ENCODE measurements at regions not wholly inside any gene's neighbourhood (a gene's known extent, or its start where the extent isn't known, plus 50 kb on each side); places are given as distances from the start of the nearest gene placed in this dataset.
"Not testable (repeated sequence)": the region's sequence is repeated elsewhere in the genome, so short reads cannot be mapped to it uniquely, and the experiment has no call there.

- H3K4me3 ChIP-seq: no peak overlapping the region
- H3K4me2 ChIP-seq: no peak overlapping the region
- H3K27me3 ChIP-seq: peaks cover 84% of the 10 kb centered on the region
- peaks cover 18% of the 10 kb centered on the region for H3K4me1 ChIP-seq
- no peak for TF ChIP-seq Cebpa-rat (IDR thresholded peaks at IDR 0.05)
- no peaks in the 10 kb centered on the region for H3K36me3 ChIP-seq
- H3K9me3 ChIP-seq: peaks cover 10% of the 10 kb centered on the region
- H4K20me1 ChIP-seq: no peaks in the 10 kb centered on the region
- no peak overlapping the region for H3K27ac ChIP-seq
- no peak overlapping the region for H3K9ac ChIP-seq
These were observed 102.2 kb upstream of the EGFL6 start for GRCh38 chrX:13467243-13467642.

GRCh38 chrX:13464599-13465275 is 104.7 kb upstream of the EGFL6 start:
- H3K27ac ChIP-seq: no peak overlapping the region

DNA sequence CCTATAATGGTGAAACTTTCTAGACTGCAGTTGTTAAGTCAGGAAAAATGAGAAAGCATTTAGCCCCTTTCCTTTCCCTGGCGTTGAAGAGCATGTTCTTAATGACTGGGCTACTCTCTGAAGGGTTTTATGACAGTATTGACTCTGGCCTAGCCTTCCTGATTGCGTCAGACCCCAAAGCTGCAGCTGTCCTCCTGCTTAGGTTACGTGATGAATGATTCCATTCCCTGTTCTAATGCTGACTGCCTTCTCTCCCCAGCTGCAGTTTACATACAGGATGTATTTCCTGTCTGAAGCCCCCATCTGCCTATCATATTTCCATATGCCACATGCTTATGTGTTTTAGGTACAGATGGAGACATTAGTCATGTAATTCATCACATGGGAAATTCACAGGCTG is 105.8 kb upstream of the EGFL6 start:
- no peaks in the 10 kb centered on the region for H4K20me1 ChIP-seq
- H3K27ac ChIP-seq: no peak overlapping the region
- no peaks in the 10 kb centered on the region for H3K4me1 ChIP-seq
- TF ChIP-seq Cebpa-rat (IDR thresholded peaks at IDR 0.05): 0 out of 2 replicates have a peak, but pooled peaks have one; percentile 7
- H3K4me2 ChIP-seq: no peak overlapping the region
- no peak overlapping the region for H3K9ac ChIP-seq
- H3K9me3 ChIP-seq: peaks cover 10% of the 10 kb centered on the region
- H3K4me3 ChIP-seq: no peak overlapping the region
- H3K27me3 ChIP-seq: peaks cover 93% of the 10 kb centered on the region
- no peaks in the 10 kb centered on the region for H3K36me3 ChIP-seq

More at GRCh38 chrX:13464599-13465275, 104.7 kb upstream of the EGFL6 start:
- no peak overlapping the region for H3K4me3 ChIP-seq
- no peaks in the 10 kb centered on the region for H4K20me1 ChIP-seq
- H3K9ac ChIP-seq: no peak overlapping the region
- H3K4me1 ChIP-seq: no peaks in the 10 kb centered on the region
- peaks cover 10% of the 10 kb centered on the region for H3K9me3 ChIP-seq
- no peak overlapping the region for H3K4me2 ChIP-seq
- no peak for TF ChIP-seq Cebpa-rat (IDR thresholded peaks at IDR 0.05)
- H3K36me3 ChIP-seq: no peaks in the 10 kb centered on the region
- H3K27me3 ChIP-seq: peaks cover 90% of the 10 kb centered on the region

DNA sequence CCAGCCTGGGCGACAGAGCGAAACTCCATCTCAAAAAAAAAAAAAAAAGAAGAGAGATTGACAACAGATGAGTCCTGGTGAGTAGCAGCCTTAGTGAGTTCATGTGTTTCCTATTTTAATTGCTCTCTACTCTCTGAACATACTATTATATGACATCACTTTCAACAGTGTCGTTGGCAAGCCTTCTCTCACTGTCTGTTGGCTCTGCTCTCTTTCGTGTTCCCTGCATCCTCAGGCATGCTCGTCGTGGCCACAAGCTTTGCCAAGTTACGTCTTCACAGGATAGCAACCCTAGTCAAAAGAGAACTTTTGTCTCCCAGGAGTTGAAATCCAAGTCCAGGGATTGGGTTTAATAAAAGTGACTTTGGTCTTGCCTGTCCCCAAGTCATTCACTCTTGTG is 117.1 kb upstream of the EGFL6 start:
- no peaks in the 10 kb centered on the region for H3K36me3 ChIP-seq
- peaks cover 6% of the 10 kb centered on the region; the same call in 1 of the 2 replicates for H3K9me3 ChIP-seq
- no peaks in the 10 kb centered on the region for H4K20me1 ChIP-seq
- TF ChIP-seq Cebpa-rat (IDR thresholded peaks at IDR 0.05): no peak
- H3K4me2 ChIP-seq: no peak overlapping the region
- H3K27ac ChIP-seq: no peak overlapping the region
- H3K27me3 ChIP-seq: peaks cover 79% of the 10 kb centered on the region
- no peaks in the 10 kb centered on the region for H3K4me1 ChIP-seq
- no peak overlapping the region for H3K4me3 ChIP-seq
- H3K9ac ChIP-seq: no peak overlapping the region

DNA sequence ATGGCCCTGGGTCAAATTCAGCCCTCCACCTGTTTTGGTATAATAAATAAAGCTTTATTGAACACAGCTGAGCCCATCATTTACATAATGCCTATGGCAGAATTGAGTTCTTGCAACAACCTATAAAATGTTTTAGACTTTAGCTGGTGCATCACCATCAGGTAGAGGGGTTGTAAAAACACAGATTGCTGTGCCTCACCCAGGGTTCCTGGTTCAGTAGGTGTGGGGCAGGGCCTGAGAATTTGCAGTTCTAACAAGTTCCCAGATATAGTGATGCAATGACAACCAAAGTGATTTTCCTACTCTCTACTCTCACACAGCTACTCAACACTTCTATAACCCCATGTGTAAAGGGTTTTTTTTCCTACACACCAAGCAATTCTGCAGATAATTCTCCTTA is 120.0 kb upstream of the EGFL6 start:
- Histone ChIP-seq H3K27ac (no peak overlapping the region), H3K27me3 (peaks cover 73% of the 10 kb centered on the region), H3K9me3 (peaks cover 11% of the 10 kb centered on the region; the same call in 1 of the 2 replicates), H3K4me1 (no peaks in the 10 kb centered on the region), H3K4me3 (no peak overlapping the region), H3K9ac (no peak overlapping the region), H4K20me1 (no peaks in the 10 kb centered on the region), H3K36me3 (no peaks in the 10 kb centered on the region), H3K4me2 (no peak overlapping the region)
- TF ChIP-seq Cebpa-rat (IDR thresholded peaks at IDR 0.05): no peak

DNA sequence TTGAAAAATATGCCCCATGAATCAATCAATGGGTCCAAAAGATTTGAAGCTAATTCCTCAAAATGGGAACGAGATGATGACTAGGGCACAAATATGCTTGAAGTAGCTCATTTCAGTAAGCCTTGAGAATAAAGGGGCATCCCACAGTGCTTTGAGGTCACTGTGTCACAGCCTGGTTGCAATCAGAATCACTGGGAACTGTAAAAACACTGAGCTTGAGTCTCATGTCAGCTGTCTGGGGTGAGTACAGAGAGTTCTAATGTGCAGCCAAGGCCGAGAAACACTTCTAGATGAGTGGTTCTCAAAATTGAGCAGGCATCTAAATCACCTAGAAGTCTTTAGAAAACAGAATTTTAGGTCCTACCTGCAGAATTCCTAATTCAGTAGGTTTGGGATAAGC is 120.5 kb upstream of the EGFL6 start:
- H3K4me2 ChIP-seq: no peak overlapping the region
- H3K4me1 ChIP-seq: no peaks in the 10 kb centered on the region
- no peaks in the 10 kb centered on the region for H3K36me3 ChIP-seq
- H3K27ac ChIP-seq: no peak overlapping the region
- no peak for TF ChIP-seq Cebpa-rat (IDR thresholded peaks at IDR 0.05)
- peaks cover 11% of the 10 kb centered on the region; the same call in 1 of the 2 replicates for H3K9me3 ChIP-seq
- H3K27me3 ChIP-seq: peaks cover 76% of the 10 kb centered on the region
- H3K4me3 ChIP-seq: no peak overlapping the region
- no peaks in the 10 kb centered on the region for H4K20me1 ChIP-seq
- H3K9ac ChIP-seq: no peak overlapping the region

GRCh38 chrX:13441608-13442007 is 121.8 kb upstream of the ATXN3L start:
- H3K9ac ChIP-seq, H4K20me1 ChIP-seq, H3K9me3 ChIP-seq, H3K36me3 ChIP-seq, H3K4me1 ChIP-seq, H3K4me2 ChIP-seq, H3K27ac ChIP-seq, H3K4me3 ChIP-seq: not testable (repeated sequence)
- peaks cover 67% of the 10 kb centered on the region for H3K27me3 ChIP-seq

DNA sequence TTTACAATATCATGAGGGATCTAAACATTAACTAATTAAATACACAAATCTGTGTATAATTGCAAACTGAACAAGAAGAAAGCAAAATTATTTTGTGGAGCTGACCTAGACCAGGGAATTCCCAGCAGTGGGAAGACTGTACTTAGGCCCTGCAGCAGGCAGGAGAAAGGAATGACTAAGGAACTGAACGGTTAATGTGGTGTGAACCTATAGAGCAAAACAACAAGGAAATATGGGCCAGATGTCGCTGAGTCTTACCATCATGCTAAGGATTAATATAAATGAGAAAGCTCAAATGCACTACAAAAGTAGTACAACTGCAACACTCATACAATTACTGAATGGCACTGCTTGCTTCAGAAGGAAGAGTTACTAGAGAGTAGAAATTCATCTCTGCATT is 120.3 kb upstream of the ATXN3L start:
- H3K4me3 ChIP-seq: no peak overlapping the region

DNA sequence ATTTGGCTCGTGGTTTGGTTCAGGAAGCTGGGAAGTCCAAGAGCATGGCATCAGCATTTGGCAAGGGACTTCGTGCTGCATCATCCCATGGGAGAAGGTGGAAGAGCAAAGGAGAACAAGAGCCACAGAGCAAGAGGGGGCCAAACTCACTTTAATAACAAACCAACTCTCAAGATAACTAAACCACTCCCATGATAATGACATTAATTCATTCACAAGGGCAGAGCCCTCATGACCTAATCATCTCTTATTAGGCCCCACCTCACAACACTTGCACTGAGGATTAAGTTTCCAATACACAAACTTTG is 113.4 kb upstream of the ATXN3L start:
- Histone ChIP-seq H4K20me1 (no peaks in the 10 kb centered on the region), H3K36me3 (no peaks in the 10 kb centered on the region), H3K4me3 (no peak overlapping the region), H3K4me1 (peaks cover 6% of the 10 kb centered on the region; the same call in 1 of the 2 replicates), H3K4me2 (no peak overlapping the region), H3K9me3 (no peaks in the 10 kb centered on the region), H3K27ac (no peak overlapping the region), H3K9ac (no peak overlapping the region), H3K27me3 (peaks cover 79% of the 10 kb centered on the region)
- TF ChIP-seq Cebpa-rat (IDR thresholded peaks at IDR 0.05): no peak

More for the DNA sequence above, 120.3 kb upstream of the ATXN3L start:
- H4K20me1 ChIP-seq: no peaks in the 10 kb centered on the region
- no peak overlapping the region for H3K9ac ChIP-seq
- 0 out of 2 replicates have a peak, but pooled peaks cover 3% of the 10 kb centered on the region for H3K9me3 ChIP-seq
- H3K36me3 ChIP-seq: no peaks in the 10 kb centered on the region
- H3K27me3 ChIP-seq: peaks cover 75% of the 10 kb centered on the region
- H3K4me2 ChIP-seq: no peak overlapping the region
- no peak overlapping the region for H3K27ac ChIP-seq
- TF ChIP-seq Cebpa-rat (IDR thresholded peaks at IDR 0.05): no peak
- H3K4me1 ChIP-seq: no peaks in the 10 kb centered on the region

GRCh38 chrX:13432414-13433297 is 112.8 kb upstream of the ATXN3L start:
- Histone ChIP-seq H3K36me3 (no peaks in the 10 kb centered on the region), H3K27me3 (peaks cover 83% of the 10 kb centered on the region), H3K9me3 (no peaks in the 10 kb centered on the region), H3K4me1 (peaks cover 6% of the 10 kb centered on the region; the same call in 1 of the 2 replicates), H3K4me3 (no peak overlapping the region), H4K20me1 (no peaks in the 10 kb centered on the region), H3K4me2 (no peak overlapping the region), H3K9ac (no peak overlapping the region), H3K27ac (no peak overlapping the region)
- TF ChIP-seq Cebpa-rat (IDR thresholded peaks at IDR 0.05): no peak

Data from BLaER1 (cell line).